ENCODE measurements at regions not wholly inside any gene's neighbourhood (a gene's known extent, or its start where the extent isn't known, plus 50 kb on each side); places are given as distances from the start of the nearest gene placed in this dataset.

DNA sequence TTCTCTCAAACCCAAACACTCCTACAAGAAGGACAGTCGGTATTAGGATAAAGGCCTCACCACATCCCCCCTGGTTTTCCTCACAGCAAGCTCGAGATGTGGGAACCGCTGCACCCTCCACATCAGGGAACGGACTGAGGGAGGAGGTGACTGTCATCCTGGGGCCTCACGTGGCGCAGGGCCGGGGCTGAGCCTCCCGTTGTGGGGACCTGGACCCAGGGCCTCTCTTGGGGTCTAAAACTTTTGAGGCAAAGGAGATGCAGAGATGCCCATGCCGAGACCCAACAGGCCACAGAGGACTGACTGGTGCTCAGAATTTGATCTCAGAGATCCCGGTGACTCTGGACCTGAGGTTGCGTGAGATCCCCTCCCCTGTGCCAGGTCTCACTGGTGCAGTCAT, 72.7 kb downstream of the MRPL36 start:
- TF ChIP-seq, protein P1, sequence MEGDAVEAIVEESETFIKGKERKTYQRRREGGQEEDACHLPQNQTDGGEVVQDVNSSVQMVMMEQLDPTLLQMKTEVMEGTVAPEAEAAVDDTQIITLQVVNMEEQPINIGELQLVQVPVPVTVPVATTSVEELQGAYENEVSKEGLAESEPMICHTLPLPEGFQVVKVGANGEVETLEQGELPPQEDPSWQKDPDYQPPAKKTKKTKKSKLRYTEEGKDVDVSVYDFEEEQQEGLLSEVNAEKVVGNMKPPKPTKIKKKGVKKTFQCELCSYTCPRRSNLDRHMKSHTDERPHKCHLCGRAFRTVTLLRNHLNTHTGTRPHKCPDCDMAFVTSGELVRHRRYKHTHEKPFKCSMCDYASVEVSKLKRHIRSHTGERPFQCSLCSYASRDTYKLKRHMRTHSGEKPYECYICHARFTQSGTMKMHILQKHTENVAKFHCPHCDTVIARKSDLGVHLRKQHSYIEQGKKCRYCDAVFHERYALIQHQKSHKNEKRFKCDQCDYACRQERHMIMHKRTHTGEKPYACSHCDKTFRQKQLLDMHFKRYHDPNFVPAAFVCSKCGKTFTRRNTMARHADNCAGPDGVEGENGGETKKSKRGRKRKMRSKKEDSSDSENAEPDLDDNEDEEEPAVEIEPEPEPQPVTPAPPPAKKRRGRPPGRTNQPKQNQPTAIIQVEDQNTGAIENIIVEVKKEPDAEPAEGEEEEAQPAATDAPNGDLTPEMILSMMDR (IDR thresholded peaks at IDR 0.05): no peak
- TF ChIP-seq POLR2A (IDR thresholded peaks at IDR 0.05) (no peak), POLR2AphosphoS5 (IDR thresholded peaks at IDR 0.05) (no peak), EP300 (IDR thresholded peaks at IDR 0.05) (no peak)
